ENCODE measurements at regions not wholly inside any gene's neighbourhood (a gene's known extent, or its start where the extent isn't known, plus 50 kb on each side); places are given as distances from the start of the nearest gene placed in this dataset.

DNA sequence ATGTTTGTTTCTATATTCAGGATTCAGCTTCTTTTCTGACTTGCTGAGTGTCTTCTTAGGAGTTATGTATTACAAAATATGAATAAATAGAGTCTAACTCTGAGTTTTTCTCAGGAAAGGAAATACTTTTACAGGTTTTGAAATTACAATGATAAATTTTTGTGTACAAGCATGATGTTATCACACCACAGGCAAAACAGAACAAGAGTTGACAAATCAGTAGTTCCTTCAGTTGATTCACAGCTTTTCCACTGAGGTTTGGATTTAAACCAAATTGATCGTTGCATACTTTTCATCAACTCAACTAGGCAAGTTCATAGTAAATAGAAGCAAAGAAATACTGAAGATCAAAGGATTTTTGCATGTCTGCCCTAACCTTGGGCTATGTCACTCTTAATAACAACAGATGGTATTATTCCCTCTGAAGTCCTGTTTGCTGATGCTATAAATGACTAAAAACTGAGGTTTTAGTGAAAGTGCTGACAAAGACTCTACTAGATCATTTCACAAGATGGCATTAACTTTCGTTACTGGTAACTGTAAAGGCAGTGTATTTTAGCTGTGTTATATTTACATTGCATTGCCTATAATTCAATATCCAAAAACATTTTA is 520.2 kb downstream of the FLRT2 start:
- Histone ChIP-seq H3K4me1 (no peaks in the 10 kb centered on the region), H3K27ac (replicated peaks in 1 of 4) (no peak overlapping the region), H3K4me3 (no peak overlapping the region), H3K9me3 (no peaks in the 10 kb centered on the region), H3K36me3 (no peaks in the 10 kb centered on the region), H3K27me3 (peaks cover 0 to 4% (median 0%) of the 10 kb centered on the region in 4 donors)
- no peak for DNase-seq (ENCODE audit: extremely low spot score)
- intact Hi-C loops (cut with DNase I), result no loop called here
- WGBS, result 58% methylated on average over 2 of the region's 2 CpGs
- TF ChIP-seq, protein P1, sequence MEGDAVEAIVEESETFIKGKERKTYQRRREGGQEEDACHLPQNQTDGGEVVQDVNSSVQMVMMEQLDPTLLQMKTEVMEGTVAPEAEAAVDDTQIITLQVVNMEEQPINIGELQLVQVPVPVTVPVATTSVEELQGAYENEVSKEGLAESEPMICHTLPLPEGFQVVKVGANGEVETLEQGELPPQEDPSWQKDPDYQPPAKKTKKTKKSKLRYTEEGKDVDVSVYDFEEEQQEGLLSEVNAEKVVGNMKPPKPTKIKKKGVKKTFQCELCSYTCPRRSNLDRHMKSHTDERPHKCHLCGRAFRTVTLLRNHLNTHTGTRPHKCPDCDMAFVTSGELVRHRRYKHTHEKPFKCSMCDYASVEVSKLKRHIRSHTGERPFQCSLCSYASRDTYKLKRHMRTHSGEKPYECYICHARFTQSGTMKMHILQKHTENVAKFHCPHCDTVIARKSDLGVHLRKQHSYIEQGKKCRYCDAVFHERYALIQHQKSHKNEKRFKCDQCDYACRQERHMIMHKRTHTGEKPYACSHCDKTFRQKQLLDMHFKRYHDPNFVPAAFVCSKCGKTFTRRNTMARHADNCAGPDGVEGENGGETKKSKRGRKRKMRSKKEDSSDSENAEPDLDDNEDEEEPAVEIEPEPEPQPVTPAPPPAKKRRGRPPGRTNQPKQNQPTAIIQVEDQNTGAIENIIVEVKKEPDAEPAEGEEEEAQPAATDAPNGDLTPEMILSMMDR (IDR thresholded peaks at IDR 0.05), result no peak
- TF ChIP-seq EP300 (IDR thresholded peaks at IDR 0.05) (no peak), POLR2A (IDR thresholded peaks at IDR 0.05; ENCODE audit: low read depth) (no peak), POLR2AphosphoS5 (IDR thresholded peaks at IDR 0.05) (no peak)

DNA sequence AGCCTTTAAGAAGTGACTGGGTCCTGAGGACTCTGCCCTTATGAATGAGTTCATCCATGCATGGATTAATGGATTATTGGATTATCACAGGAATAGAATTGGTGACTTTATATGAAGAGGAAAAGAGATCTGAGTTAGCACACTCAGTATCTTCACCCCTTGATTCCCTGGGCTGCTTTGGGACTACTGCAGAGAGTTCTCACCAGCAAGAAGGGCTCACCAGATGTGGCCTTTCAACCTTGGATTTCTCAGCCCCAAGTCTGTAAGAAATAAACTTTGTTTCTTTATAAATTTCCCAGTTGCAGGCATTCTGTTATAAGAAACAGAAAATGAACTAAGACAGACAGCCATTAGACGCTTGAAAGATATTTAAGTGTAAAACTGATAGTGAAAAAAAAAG is 509.2 kb downstream of the FLRT2 start:
- peaks cover 0 to 6% (median 0%) of the 10 kb centered on the region in 4 donors for H3K9me3 ChIP-seq
- TF ChIP-seq, protein P1 (IDR thresholded peaks at IDR 0.05), result no peak
- TF ChIP-seq POLR2A (IDR thresholded peaks at IDR 0.05; ENCODE audit: low read depth), result no peak
- TF ChIP-seq EP300 (IDR thresholded peaks at IDR 0.05), result no peak
- no peak for TF ChIP-seq POLR2AphosphoS5 (IDR thresholded peaks at IDR 0.05)
- no peaks in the 10 kb centered on the region for H3K36me3 ChIP-seq
- no peak for DNase-seq (ENCODE audit: extremely low spot score)
- 78% methylated on average over 1 of the region's 1 CpG for WGBS
- intact Hi-C loops (cut with DNase I), result no loop called here
- no peaks in the 10 kb centered on the region for H3K27me3 ChIP-seq
- no peaks in the 10 kb centered on the region for H3K4me1 ChIP-seq
- no peak overlapping the region for H3K4me3 ChIP-seq
- no peak overlapping the region for H3K27ac ChIP-seq (replicated peaks in 1 of 4)

DNA sequence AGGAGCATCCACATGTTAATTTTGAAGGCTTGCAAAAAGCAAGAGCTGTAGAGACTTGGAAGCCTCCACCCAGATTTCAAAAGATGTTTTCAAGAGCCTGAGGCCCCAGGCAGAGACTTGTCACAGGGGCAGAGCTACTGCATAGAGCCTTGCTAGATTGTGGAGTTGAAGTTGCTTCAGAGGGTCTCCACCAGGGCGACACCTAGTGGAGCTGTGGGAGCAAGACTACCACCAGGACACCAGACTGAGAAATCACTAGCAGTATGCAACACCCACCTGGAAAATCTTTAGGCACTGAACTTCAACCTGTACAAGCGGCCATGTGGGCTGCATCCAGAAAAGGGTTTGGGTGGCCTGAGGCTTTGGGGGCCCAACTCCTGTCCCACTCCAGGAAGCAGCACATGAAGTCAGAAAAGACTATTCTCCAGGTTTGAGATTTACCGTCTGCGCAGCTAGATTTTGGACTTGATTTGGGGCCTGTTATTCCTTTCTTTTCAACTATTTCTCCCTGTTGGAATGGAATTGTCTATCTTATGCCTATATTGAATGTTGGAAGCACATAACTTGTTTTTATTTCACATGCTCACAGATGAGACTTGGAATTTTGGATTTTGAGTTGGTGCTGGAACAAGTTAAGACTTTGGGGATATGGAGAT is 508.6 kb downstream of the FLRT2 start:
- Histone ChIP-seq H3K4me1 (no peaks in the 10 kb centered on the region), H3K27me3 (no peaks in the 10 kb centered on the region), H3K27ac (replicated peaks in 1 of 4) (no peak overlapping the region), H3K4me3 (no peak overlapping the region), H3K36me3 (no peaks in the 10 kb centered on the region), H3K9me3 (peaks cover 0 to 6% (median 0%) of the 10 kb centered on the region in 4 donors)
- no peak for DNase-seq (ENCODE audit: extremely low spot score)
- intact Hi-C loops (cut with DNase I), result no loop called here
- TF ChIP-seq, protein P1 (IDR thresholded peaks at IDR 0.05), result peak in 2 of 3 experiments; percentile 15 to 40
- no peak for TF ChIP-seq POLR2A (IDR thresholded peaks at IDR 0.05; ENCODE audit: low read depth)
- TF ChIP-seq POLR2AphosphoS5 (IDR thresholded peaks at IDR 0.05), result no peak
- no peak for TF ChIP-seq EP300 (IDR thresholded peaks at IDR 0.05)
- WGBS, result 69% methylated on average over 4 of the region's 4 CpGs

DNA sequence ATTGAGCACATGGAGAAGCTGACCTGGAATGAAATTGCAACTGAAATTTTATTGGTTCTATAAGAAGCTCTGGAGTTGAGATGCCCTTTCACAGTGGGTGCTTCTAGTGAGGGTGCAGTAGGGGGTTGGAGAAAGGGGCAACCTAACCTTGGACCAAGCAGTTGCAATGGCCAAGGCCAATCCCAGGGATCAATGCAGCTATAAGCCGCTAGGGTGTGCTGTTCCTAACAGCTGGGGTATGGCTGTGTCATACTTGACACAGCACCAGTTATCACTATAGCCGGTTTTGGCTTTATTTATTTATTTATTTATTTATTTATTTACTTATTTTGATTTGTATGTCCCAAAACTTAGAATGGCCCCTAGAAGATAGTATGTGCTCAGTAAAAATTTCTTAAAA is 505.9 kb downstream of the FLRT2 start:
- no peak for DNase-seq (ENCODE audit: extremely low spot score)
- intact Hi-C loops (cut with DNase I), result no loop called here
- TF ChIP-seq EP300 (IDR thresholded peaks at IDR 0.05) (no peak), POLR2A (IDR thresholded peaks at IDR 0.05; ENCODE audit: low read depth) (no peak), POLR2AphosphoS5 (IDR thresholded peaks at IDR 0.05) (no peak)
- TF ChIP-seq, protein P1 (IDR thresholded peaks at IDR 0.05), result peak in 1 of 3 experiments; percentile 6
- Histone ChIP-seq H3K9me3 (no peaks in the 10 kb centered on the region), H3K27me3 (no peaks in the 10 kb centered on the region), H3K27ac (replicated peaks in 1 of 4) (no peak overlapping the region), H3K4me3 (no peak overlapping the region), H3K36me3 (no peaks in the 10 kb centered on the region), H3K4me1 (no peaks in the 10 kb centered on the region)
- 46% methylated on average over 2 of the region's 2 CpGs for WGBS
